CD4-positive, alpha-beta T cell treated with Interferon alpha-2 for 1 hour (primary cell): ENCODE measurements at regions not wholly inside any gene's neighbourhood (a gene's known extent, or its start where the extent isn't known, plus 50 kb on each side); places are given as distances from the start of the nearest gene placed in this dataset.

Experiments
- DNase-seq, 2 donors: peaks; one replicate each; pipeline ENCODE4 v3.0.0-alpha.2; 2020 to 2022

- DNase-seq: no peak
Measured at GRCh38 chr1:22247527-22248245, 104.8 kb upstream of the WNT4 start.

- no peak for DNase-seq
Measured at GRCh38 chr1:22248746-22249145, 105.8 kb upstream of the WNT4 start.

GRCh38 chr1:22249928-22250680, 107.2 kb upstream of the WNT4 start:
- DNase-seq: no peak

GRCh38 chr1:22250724-22251123, 107.8 kb upstream of the WNT4 start:
- no peak for DNase-seq

- no peak for DNase-seq
Measured at GRCh38 chr1:22252251-22252650, 109.4 kb upstream of the WNT4 start.

GRCh38 chr1:22253012-22253790, 110.3 kb upstream of the WNT4 start:
- DNase-seq: no peak

GRCh38 chr1:22254756-22255155, 111.9 kb upstream of the WNT4 start:
- no peak for DNase-seq

- no peak for DNase-seq
Measured at GRCh38 chr1:22255341-22256212, 112.7 kb upstream of the WNT4 start.

- DNase-seq: no peak
Measured at GRCh38 chr1:22256213-22256512, 113.3 kb upstream of the WNT4 start.

GRCh38 chr1:22257290-22258275, 114.7 kb upstream of the WNT4 start:
- no peak for DNase-seq

GRCh38 chr1:22258698-22259097, 115.8 kb upstream of the WNT4 start:
- DNase-seq: no peak

GRCh38 chr1:22259551-22260282, 116.8 kb upstream of the WNT4 start:
- DNase-seq: no peak

GRCh38 chr1:22260860-22261432, 118.0 kb upstream of the WNT4 start:
- no peak for DNase-seq

- no peak for DNase-seq
Measured at GRCh38 chr1:22261580-22261979, 118.7 kb upstream of the WNT4 start.

GRCh38 chr1:22262583-22262982, 119.7 kb upstream of the WNT4 start:
- DNase-seq: no peak

- no peak for DNase-seq
Measured at GRCh38 chr1:22263359-22263758, 120.5 kb upstream of the WNT4 start.

GRCh38 chr1:22264464-22265341, 121.8 kb upstream of the WNT4 start:
- DNase-seq: no peak

- no peak for DNase-seq
Measured at GRCh38 chr1:22266141-22266540, 123.2 kb upstream of the WNT4 start.

GRCh38 chr1:22267413-22268175, 124.7 kb upstream of the WNT4 start:
- DNase-seq: no peak
